HEK293T (cell line): ENCODE measurements at regions not wholly inside any gene's neighbourhood (a gene's known extent, or its start where the extent isn't known, plus 50 kb on each side); places are given as distances from the start of the nearest gene placed in this dataset.
"Not testable (repeated sequence)": the region's sequence is repeated elsewhere in the genome, so short reads cannot be mapped to it uniquely, and the experiment has no call there.

Source experiments
- CTCF ChIA-PET: fragments of 350-600 bp; formaldehyde crosslinking; extraction: SDS; loops from one replicate; lab custom pipeline; 2021; ENCODE audit warnings: antibody characterized with exemption, inconsistent platforms; lab: Yijun Ruan, JAX
- POLR2A ChIA-PET: fragments of 350-600 bp; formaldehyde crosslinking; extraction: SDS; loops from one replicate; lab custom pipeline; 2020; ENCODE audit warnings: antibody characterized with exemption, inconsistent platforms; lab: Yijun Ruan, JAX
- DNase-seq: peaks from one replicate; pipeline ENCODE4 v3.0.0; 2012; ENCODE audit warnings: mixed read lengths; ENCODE audit errors: extremely low spot score
- ARNT ChIP-seq: fragments of 450-650 bp; IDR thresholded peaks from 2 replicates; pipeline ENCODE4 v1.6.1; 2017; ENCODE audit warnings: mild to moderate bottlenecking
- BHLHE40 ChIP-seq: fragments of 450-650 bp; IDR thresholded peaks from 2 replicates; pipeline ENCODE4 v1.6.1; 2016; ENCODE audit warnings: mild to moderate bottlenecking, moderate library complexity, borderline replicate concordance
- CTBP1 ChIP-seq: fragments of 450-650 bp; IDR thresholded peaks from 2 replicates; pipeline ENCODE4 v1.6.1; 2016; ENCODE audit warnings: borderline replicate concordance
- ELF4 ChIP-seq: fragments of 450-650 bp; IDR thresholded peaks from 2 replicates; pipeline ENCODE4 v1.6.1; 2017; ENCODE audit warnings: antibody characterized with exemption
- FOXA1 ChIP-seq: fragments of 450-650 bp; IDR thresholded peaks from 2 replicates; pipeline ENCODE4 v1.6.1; 2016; ENCODE audit warnings: mild to moderate bottlenecking
- FOXM1 ChIP-seq: fragments of 450-650 bp; IDR thresholded peaks from 2 replicates; pipeline ENCODE4 v1.6.1; 2017; ENCODE audit warnings: mild to moderate bottlenecking, borderline replicate concordance
- HDGF ChIP-seq: fragments of 450-650 bp; IDR thresholded peaks from 2 replicates; pipeline ENCODE4 v1.6.1; 2017; ENCODE audit warnings: antibody characterized with exemption, borderline replicate concordance
- L3MBTL2 ChIP-seq: fragments of 450-650 bp; conservative IDR thresholded peaks from 2 replicates; pipeline ENCODE4 v1.6.1; 2016; ENCODE audit warnings: mild to moderate bottlenecking
- LEF1 ChIP-seq: fragments of 450-650 bp; IDR thresholded peaks from 2 replicates; pipeline ENCODE4 v1.6.1; 2017; ENCODE audit warnings: mild to moderate bottlenecking, borderline replicate concordance
- NFRKB ChIP-seq: fragments of 450-650 bp; IDR thresholded peaks from 2 replicates; pipeline ENCODE4 v1.6.1; 2016; ENCODE audit warnings: mild to moderate bottlenecking, moderate library complexity
- SP1 ChIP-seq: fragments of 450-650 bp; IDR thresholded peaks from 2 replicates; pipeline ENCODE4 v1.6.1; 2017
- SUZ12 ChIP-seq: fragments of 450-650 bp; IDR thresholded peaks from 2 replicates; pipeline ENCODE4 v1.6.1; 2016; ENCODE audit warnings: mild to moderate bottlenecking
- TARDBP ChIP-seq: fragments of 450-650 bp; IDR thresholded peaks from 2 replicates; pipeline ENCODE4 v1.6.1; 2016
- ZNF384 ChIP-seq: fragments of 450-650 bp; IDR thresholded peaks from 2 replicates; pipeline ENCODE4 v1.6.1; 2016
- TF ChIP-seq, protein P1 (sequence below): fragments of 450-650 bp; IDR thresholded peaks from 2 replicates; pipeline ENCODE4 v1.6.1; 2016

DNA sequence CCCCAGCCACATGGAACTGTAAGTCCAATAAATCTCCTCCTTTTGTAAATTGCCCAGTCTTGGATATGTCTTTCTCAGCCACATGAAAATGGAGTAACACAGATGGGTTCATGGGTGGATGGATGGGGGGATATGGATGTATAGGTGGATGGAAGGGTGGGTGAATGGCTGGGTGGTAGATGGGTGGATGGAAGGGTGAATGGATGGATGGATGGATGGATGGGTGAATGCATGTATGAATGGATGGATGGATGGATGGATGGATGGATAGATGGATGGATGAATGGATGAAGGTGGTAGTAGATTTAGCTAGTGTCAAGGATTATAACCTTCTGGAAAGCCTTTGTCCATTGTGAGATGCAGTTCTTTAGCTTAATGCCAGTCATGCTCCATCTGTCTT is 146.1 kb upstream of the ATP2B2 start:
- ChIA-PET CTCF (no interaction called here), POLR2A (no interaction called here)
- no peak for DNase-seq

DNA sequence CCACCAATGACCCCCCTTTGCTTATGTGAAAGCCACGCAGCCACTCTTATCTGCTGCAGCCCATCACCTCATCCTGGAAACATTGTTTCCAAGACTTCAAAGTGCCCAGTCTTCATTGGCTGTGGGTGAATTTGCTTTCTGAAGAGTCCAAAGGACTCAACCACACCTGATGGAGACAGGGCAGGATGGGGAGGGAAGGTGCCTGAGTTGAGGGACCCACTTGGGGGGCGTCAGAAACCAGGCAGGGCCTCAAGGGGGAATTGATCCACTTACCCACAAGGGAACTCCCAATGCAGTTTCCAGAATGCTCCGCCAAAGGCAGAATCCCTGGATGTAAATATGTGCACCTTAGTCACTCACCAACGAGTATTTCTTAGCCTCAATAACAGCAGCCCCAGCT is 147.9 kb upstream of the ATP2B2 start:
- no peak for DNase-seq
- POLR2A ChIA-PET: no interaction called here
- CTCF ChIA-PET: no interaction called here
- TF ChIP-seq SP1 (no peak), BHLHE40 (no peak), ELF4 (no peak), HDGF (no peak), NFRKB (no peak)
- TF ChIP-seq, protein P1, sequence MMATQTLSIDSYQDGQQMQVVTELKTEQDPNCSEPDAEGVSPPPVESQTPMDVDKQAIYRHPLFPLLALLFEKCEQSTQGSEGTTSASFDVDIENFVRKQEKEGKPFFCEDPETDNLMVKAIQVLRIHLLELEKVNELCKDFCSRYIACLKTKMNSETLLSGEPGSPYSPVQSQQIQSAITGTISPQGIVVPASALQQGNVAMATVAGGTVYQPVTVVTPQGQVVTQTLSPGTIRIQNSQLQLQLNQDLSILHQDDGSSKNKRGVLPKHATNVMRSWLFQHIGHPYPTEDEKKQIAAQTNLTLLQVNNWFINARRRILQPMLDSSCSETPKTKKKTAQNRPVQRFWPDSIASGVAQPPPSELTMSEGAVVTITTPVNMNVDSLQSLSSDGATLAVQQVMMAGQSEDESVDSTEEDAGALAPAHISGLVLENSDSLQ: no peak

More for the DNA sequence above, 146.1 kb upstream of the ATP2B2 start:
- TF ChIP-seq SUZ12 (no peak), HDGF (no peak)

DNA sequence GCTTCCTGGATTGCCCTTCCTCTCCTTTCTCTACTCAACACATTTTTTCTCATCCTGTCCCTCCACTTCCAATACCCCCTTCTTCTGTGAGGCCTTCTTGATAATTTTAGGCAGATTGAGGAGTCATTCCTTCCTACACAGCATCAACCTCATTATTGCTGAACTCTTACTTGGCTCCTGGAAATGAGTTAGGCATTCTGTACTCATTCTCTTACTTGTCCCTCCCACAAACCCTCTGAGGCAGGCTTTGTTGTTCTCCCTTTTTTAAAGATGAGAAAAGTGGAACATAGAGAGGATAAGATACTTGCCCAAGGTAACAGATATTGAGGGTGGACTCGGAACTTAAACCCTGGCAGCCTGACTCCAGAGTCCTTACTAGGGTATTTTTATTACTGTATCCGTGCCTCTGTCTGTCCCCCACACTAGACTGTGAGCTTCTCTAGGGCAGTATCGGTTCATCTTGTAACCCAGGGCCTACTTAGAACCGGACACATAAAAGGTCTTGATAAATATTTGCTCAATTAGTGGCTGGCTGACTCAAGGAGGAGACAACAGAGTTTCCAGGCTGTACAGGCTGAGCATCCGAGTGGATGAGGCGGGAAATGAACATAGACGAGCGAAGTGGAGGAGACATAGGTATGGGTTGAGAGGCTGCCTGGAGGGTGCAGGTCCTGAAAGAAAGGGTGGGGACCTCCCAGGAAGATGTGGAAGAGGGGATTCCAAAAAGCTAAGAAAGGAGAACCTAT is 148.7 kb upstream of the ATP2B2 start:
- no peak for DNase-seq
- POLR2A ChIA-PET: no interaction called here
- TF ChIP-seq TARDBP (no peak), FOXA1 (no peak), SUZ12 (no peak), LEF1 (no peak), CTBP1 (no peak), ZNF384 (no peak), ELF4 (no peak), SP1 (no peak), FOXM1 (no peak), BHLHE40 (no peak), HDGF (no peak), NFRKB (no peak)
- TF ChIP-seq, protein P1: no peak
- CTCF ChIA-PET: no interaction called here

DNA sequence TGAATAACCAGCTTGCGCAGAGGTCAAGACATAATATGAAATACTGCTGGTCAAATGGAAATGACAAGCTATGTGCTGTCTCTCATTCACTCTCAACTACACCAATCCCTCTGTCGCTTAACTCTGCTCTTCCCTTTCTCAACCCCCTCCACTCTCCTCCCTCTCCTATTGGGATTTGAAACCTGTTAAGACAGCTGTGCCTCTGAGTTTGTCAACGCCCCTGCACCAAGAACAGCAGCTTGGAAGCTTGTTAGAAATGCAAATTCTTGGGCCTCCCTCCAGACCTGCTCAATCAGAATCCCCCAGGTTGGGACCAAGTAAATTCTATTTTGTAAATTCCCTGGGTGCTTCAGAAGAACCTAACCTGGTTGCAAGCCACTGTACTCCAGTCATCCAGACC is 149.7 kb upstream of the ATP2B2 start:
- TF ChIP-seq HDGF (no peak), CTBP1 (no peak), SUZ12 (no peak), BHLHE40 (no peak), SP1 (no peak), LEF1 (no peak), L3MBTL2 (no peak), ELF4 (no peak), ZNF384 (no peak), FOXM1 (no peak), TARDBP (no peak)
- TF ChIP-seq, protein P1: no peak
- ChIA-PET POLR2A (no interaction called here), CTCF (no interaction called here)
- DNase-seq: no peak

DNA sequence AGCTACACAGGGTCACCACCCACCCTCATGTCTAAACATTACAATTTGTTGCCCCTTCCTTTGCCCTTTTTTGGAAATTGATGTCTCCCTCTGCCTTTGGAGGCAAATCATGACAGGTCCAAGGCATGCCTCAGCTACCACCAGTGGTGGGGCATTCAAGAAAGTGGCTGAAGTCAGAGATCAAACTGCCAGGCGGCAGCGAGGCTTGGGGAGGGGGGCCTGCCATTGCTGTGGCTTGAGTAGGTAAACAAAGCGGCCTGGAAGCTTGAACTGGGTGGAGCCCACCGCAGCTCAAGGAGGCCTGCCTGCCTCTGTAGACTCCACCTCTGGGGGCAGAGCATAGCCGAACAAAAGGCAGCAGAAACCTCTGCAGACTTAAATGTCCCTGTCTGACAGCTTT is 152.0 kb upstream of the ATP2B2 start:
- POLR2A ChIA-PET, CTCF ChIA-PET: not testable (repeated sequence)

DNA sequence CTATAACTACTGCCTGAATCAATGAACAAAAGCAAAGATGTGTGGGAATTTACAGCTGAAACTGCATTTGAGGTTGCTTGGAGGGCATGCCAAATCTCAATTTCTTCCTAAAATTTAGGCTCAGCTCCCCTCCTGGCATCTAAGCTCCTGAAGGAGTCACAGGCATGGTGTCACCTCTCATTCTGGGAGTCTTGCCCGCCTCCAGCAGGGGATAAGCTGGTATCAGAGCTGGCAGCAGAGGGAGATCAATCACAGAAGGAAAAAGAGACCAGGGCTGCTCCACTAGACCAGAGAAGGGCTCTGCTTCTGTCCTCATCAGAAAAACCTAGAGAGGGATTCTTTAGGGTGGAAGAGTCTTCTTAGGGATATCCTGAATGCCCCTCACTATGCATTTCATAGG is 150.4 kb upstream of the SLC6A11 start:
- POLR2A ChIA-PET: no interaction called here
- CTCF ChIA-PET: no interaction called here
- TF ChIP-seq, protein P1: no peak
- TF ChIP-seq ZNF384 (no peak), SUZ12 (no peak)
- no peak for DNase-seq

More for the DNA sequence above, 152.0 kb upstream of the ATP2B2 start:
- DNase-seq: not testable (repeated sequence)

DNA sequence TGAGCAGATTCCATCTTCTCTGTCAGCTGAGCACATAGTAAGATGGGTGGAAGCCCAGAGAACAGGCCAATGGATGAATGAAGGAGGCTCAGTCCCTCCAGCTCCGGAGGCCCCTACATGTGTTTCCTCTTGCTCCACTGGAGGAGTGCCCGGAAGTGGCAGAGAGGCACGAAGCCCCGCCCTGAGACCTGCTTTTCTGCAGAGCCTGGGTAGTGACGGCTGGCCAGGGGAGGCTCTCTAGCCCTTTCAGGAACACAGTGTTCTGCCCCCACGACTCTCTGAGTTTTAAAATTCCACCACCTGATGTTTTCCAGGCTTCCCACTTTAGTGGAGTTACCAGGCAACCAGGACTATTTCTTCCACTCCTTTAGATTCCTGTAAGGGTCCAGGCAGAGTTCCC is 149.4 kb upstream of the SLC6A11 start:
- TF ChIP-seq ARNT (no peak), L3MBTL2 (no peak), FOXM1 (no peak)
- ChIA-PET POLR2A (no interaction called here), CTCF (no interaction called here)
- DNase-seq: no peak
